Progenitor cell of endocrine pancreas (in vitro differentiated cells): ENCODE measurements at regions not wholly inside any gene's neighbourhood (a gene's known extent, or its start where the extent isn't known, plus 50 kb on each side); places are given as distances from the start of the nearest gene placed in this dataset.

Source experiments
- DNase-seq: peaks from one replicate; pipeline ENCODE4 v3.0.0; 2021; ENCODE audit warnings: low spot score; ENCODE audit not compliant: unreplicated experiment
- H3K27ac Mint-ChIP-seq: 2 replicates; pipeline ENCODE4 v1.8.0; 2021; ENCODE audit warnings: mild to moderate bottlenecking, moderate library complexity, mixed read lengths
- H3K27me3 Mint-ChIP-seq: 2 replicates; pipeline ENCODE4 v1.8.0; 2021; ENCODE audit warnings: mixed read lengths
- H3K36me3 Mint-ChIP-seq: 2 replicates; pipeline ENCODE4 v1.8.0; 2022; ENCODE audit warnings: mixed read lengths; ENCODE audit not compliant: insufficient read depth
- H3K4me1 Mint-ChIP-seq: 2 replicates; pipeline ENCODE4 v1.8.0; 2021; ENCODE audit warnings: low read depth, mixed read lengths
- H3K4me3 Mint-ChIP-seq: 2 replicates; pipeline ENCODE4 v1.8.0; 2021; ENCODE audit warnings: low read depth, mild to moderate bottlenecking, moderate library complexity, mixed read lengths
- H3K9me3 Mint-ChIP-seq: 2 replicates; pipeline ENCODE4 v1.8.0; 2021; ENCODE audit warnings: low read depth, mixed read lengths
- CTCF ChIP-seq: fragments of 200-600 bp; sonication (generic); IDR thresholded peaks from one replicate; pipeline ENCODE4 v1.5.0; 2021; ENCODE audit warnings: antibody characterized with exemption, mild to moderate bottlenecking; ENCODE audit not compliant: unreplicated experiment

- peaks cover 4% of the 10 kb centered on the region for H3K9me3 Mint-ChIP-seq
- no peaks in the 10 kb centered on the region for H3K36me3 Mint-ChIP-seq
- no peaks in the 10 kb centered on the region for H3K27me3 Mint-ChIP-seq
- no peak overlapping the region for H3K27ac Mint-ChIP-seq
- H3K4me1 Mint-ChIP-seq = no peaks in the 10 kb centered on the region
- no peak for DNase-seq
- no peak overlapping the region for H3K4me3 Mint-ChIP-seq
- TF ChIP-seq CTCF = no peak
These were observed 123.3 kb upstream of the RCN1 start for GRCh38 chr11:31967404-31968130.

- no peak for TF ChIP-seq CTCF
- Mint-ChIP-seq H3K9me3 (peaks cover 4% of the 10 kb centered on the region), H3K27me3 (no peaks in the 10 kb centered on the region), H3K4me3 (no peak overlapping the region), H3K4me1 (no peaks in the 10 kb centered on the region), H3K36me3 (no peaks in the 10 kb centered on the region), H3K27ac (no peak overlapping the region)
- no peak for DNase-seq
These were observed 124.0 kb upstream of the RCN1 start for GRCh38 chr11:31966846-31967245.

- no peak for TF ChIP-seq CTCF
- H3K4me1 Mint-ChIP-seq = no peaks in the 10 kb centered on the region
- no peak overlapping the region for H3K27ac Mint-ChIP-seq
- no peak overlapping the region for H3K4me3 Mint-ChIP-seq
- DNase-seq = no peak
- H3K27me3 Mint-ChIP-seq = peaks cover 6% of the 10 kb centered on the region
- no peaks in the 10 kb centered on the region for H3K9me3 Mint-ChIP-seq
- H3K36me3 Mint-ChIP-seq = no peaks in the 10 kb centered on the region
These were observed 126.7 kb upstream of the RCN1 start for GRCh38 chr11:31964181-31964580.

- no peaks in the 10 kb centered on the region for H3K36me3 Mint-ChIP-seq
These were observed 130.7 kb upstream of the RCN1 start for GRCh38 chr11:31960126-31960525.

GRCh38 chr11:31959716-31960115 lies 131.2 kb upstream of the RCN1 start:
- H3K27ac Mint-ChIP-seq = no peak overlapping the region
- no peaks in the 10 kb centered on the region for H3K9me3 Mint-ChIP-seq
- H3K4me3 Mint-ChIP-seq = no peak overlapping the region
- no peak for DNase-seq
- H3K4me1 Mint-ChIP-seq = peaks cover 2% of the 10 kb centered on the region
- no peaks in the 10 kb centered on the region for H3K36me3 Mint-ChIP-seq
- no peak for TF ChIP-seq CTCF
- H3K27me3 Mint-ChIP-seq = peaks cover 31% of the 10 kb centered on the region

More at GRCh38 chr11:31960126-31960525, 130.7 kb upstream of the RCN1 start:
- peaks cover 27% of the 10 kb centered on the region for H3K27me3 Mint-ChIP-seq
- DNase-seq = no peak
- H3K9me3 Mint-ChIP-seq = no peaks in the 10 kb centered on the region
- no peak for TF ChIP-seq CTCF
- H3K27ac Mint-ChIP-seq = no peak overlapping the region
- H3K4me3 Mint-ChIP-seq = no peak overlapping the region
- peaks cover 2% of the 10 kb centered on the region for H3K4me1 Mint-ChIP-seq
